ENCODE measurements at regions not wholly inside any gene's neighbourhood (a gene's known extent, or its start where the extent isn't known, plus 50 kb on each side); places are given as distances from the start of the nearest gene placed in this dataset.

DNA sequence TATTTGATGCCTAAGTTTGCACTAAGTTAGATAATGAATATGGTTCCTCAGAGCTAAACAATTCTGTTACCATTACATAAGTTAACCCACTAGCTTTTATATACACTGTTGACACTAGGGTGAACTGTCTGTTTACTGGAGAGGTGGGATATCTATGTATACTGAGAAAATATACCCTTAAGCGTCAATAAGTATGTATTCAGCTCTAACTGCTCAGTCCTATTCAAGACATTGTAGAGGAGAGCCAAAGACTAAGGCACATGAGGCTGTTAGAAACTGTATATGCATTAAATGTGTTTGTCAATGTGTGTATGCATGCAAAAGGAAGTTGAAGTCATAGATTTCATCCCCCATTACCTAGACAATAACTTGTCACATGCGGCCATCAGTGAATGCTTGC is 710.0 kb downstream of the TDRD15 start:
- TF ChIP-seq GATA3 (IDR thresholded peaks at IDR 0.05; ENCODE audit: borderline replicate concordance), result no peak
- TF ChIP-seq, protein P1, sequence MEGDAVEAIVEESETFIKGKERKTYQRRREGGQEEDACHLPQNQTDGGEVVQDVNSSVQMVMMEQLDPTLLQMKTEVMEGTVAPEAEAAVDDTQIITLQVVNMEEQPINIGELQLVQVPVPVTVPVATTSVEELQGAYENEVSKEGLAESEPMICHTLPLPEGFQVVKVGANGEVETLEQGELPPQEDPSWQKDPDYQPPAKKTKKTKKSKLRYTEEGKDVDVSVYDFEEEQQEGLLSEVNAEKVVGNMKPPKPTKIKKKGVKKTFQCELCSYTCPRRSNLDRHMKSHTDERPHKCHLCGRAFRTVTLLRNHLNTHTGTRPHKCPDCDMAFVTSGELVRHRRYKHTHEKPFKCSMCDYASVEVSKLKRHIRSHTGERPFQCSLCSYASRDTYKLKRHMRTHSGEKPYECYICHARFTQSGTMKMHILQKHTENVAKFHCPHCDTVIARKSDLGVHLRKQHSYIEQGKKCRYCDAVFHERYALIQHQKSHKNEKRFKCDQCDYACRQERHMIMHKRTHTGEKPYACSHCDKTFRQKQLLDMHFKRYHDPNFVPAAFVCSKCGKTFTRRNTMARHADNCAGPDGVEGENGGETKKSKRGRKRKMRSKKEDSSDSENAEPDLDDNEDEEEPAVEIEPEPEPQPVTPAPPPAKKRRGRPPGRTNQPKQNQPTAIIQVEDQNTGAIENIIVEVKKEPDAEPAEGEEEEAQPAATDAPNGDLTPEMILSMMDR (IDR thresholded peaks at IDR 0.05), result no peak
- TF ChIP-seq POLR2A (IDR thresholded peaks at IDR 0.05; ENCODE audit: low read length), result no peak
- no peak for TF ChIP-seq KDM1A (IDR thresholded peaks at IDR 0.05; ENCODE audit: low read depth)
